ENCODE measurements at regions not wholly inside any gene's neighbourhood (a gene's known extent, or its start where the extent isn't known, plus 50 kb on each side); places are given as distances from the start of the nearest gene placed in this dataset.

- ATAC-seq = no peak
- no peaks in the 10 kb centered on the region for H3K4me1 ChIP-seq
- no peaks in the 10 kb centered on the region for H3K9me3 ChIP-seq
- no peaks in the 10 kb centered on the region for H3K36me3 ChIP-seq
- no peak overlapping the region for H3K4me3 ChIP-seq
- intact Hi-C loops (cut with DNase I) = no loop called here
- H3K27ac ChIP-seq = no peak overlapping the region
- no peak for DNase-seq
- TF ChIP-seq POLR2A (IDR thresholded peaks at IDR 0.05) = no peak
- TF ChIP-seq CTCF (IDR thresholded peaks at IDR 0.05) = no peak
- H3K27me3 ChIP-seq = peaks cover 0 to 7% (median 0%) of the 10 kb centered on the region in 9 donors
- 85 to 89% (median 85%) methylated on average over 11 of the region's 11 CpGs for WGBS, 4 donors
Observed at GRCh38 chr19:30158067-30158892, 213.9 kb upstream of the ZNF536 start.

GRCh38 chr19:30158893-30159245 lies 213.3 kb upstream of the ZNF536 start:
- peaks cover 0 to 7% (median 0%) of the 10 kb centered on the region in 9 donors for H3K27me3 ChIP-seq
- TF ChIP-seq CTCF (IDR thresholded peaks at IDR 0.05) (no peak), POLR2A (IDR thresholded peaks at IDR 0.05) (no peak)
- intact Hi-C loops (cut with DNase I) = no loop called here
- H3K36me3 ChIP-seq = no peaks in the 10 kb centered on the region
- no peak overlapping the region for H3K4me3 ChIP-seq
- H3K27ac ChIP-seq = no peak overlapping the region
- no peaks in the 10 kb centered on the region for H3K4me1 ChIP-seq
- ATAC-seq = no peak
- WGBS, 4 donors = 83 to 100% (median 93%) methylated on average over 1 to 2 of the region's 2 CpGs
- DNase-seq = no peak
- no peaks in the 10 kb centered on the region for H3K9me3 ChIP-seq

- no peak for DNase-seq
- 70 to 77% methylated on average over 1 of the region's 1 CpG; no CpG with 5 or more reads in 2 of the 4 donors for WGBS, 4 donors
- Histone ChIP-seq H3K36me3 (no peaks in the 10 kb centered on the region), H3K27me3 (peaks cover 0 to 7% (median 0%) of the 10 kb centered on the region in 9 donors), H3K9me3 (no peaks in the 10 kb centered on the region), H3K4me3 (no peak overlapping the region), H3K27ac (no peak overlapping the region), H3K4me1 (no peaks in the 10 kb centered on the region)
- intact Hi-C loops (cut with DNase I) = no loop called here
- TF ChIP-seq POLR2A (IDR thresholded peaks at IDR 0.05) (no peak), CTCF (IDR thresholded peaks at IDR 0.05) (no peak)
- ATAC-seq = no peak
Observed at GRCh38 chr19:30159636-30160035, 212.5 kb upstream of the ZNF536 start.

DNA sequence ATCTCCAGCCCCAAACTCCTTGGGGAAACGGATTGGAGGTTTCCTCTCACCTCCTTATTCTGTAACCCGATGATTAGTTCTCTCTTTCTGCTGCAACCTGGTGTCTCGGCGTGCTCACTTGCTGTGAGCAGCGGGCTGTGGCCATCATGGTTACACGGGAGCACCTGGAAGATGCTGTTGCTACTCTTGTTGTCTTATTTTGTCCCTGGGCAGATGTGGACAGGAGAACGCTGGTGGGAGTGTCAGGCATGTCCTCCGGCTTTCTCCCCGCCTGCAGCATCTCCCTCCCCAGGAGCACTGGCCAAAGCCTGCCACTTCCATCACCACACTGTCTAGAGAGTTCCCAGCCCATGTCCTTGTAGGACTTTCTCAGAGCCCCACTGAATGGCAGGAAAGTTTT lies 211.8 kb upstream of the ZNF536 start:
- WGBS, 4 donors = 64 to 74% (median 72%) methylated on average over 9 of the region's 9 CpGs
- no peaks in the 10 kb centered on the region for H3K9me3 ChIP-seq
- no peak overlapping the region for H3K4me3 ChIP-seq
- intact Hi-C loops (cut with DNase I) = no loop called here
- ATAC-seq (no peak), DNase-seq (no peak)
- H3K4me1 ChIP-seq = no peaks in the 10 kb centered on the region
- no peak for TF ChIP-seq CTCF (IDR thresholded peaks at IDR 0.05)
- TF ChIP-seq POLR2A (IDR thresholded peaks at IDR 0.05) = no peak
- H3K27ac ChIP-seq = no peak overlapping the region
- H3K36me3 ChIP-seq = no peaks in the 10 kb centered on the region
- peaks cover 0 to 6% (median 0%) of the 10 kb centered on the region in 9 donors for H3K27me3 ChIP-seq

Measured in heart left ventricle (tissue), 16 donors.